ENCODE measurements at regions not wholly inside any gene's neighbourhood (a gene's known extent, or its start where the extent isn't known, plus 50 kb on each side); places are given as distances from the start of the nearest gene placed in this dataset.

DNA sequence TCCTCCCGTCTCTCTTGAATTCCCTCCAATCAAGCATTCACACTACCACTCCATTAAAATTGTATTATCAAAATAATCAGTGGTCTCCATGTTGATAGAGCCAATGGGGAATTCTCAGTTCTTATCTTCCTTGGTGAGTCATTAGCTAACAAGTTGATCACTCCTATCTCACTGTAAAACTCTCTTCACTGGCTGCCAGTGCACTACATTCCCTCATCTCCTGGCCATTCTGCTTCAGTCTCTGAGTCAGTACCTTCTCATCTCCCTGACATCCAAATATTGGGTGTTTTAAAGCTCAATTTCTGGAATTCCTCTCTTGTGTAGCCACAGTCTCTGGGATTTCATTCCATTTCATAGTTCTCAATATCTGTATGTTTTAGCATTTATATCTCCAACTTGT is 175.2 kb downstream of the ALDH1A2 start:
- H3K4ac ChIP-seq (ENCODE audit: low read depth, low read length): no peak overlapping the region
- H4K91ac ChIP-seq (ENCODE audit: insufficient read length, low read depth, low read length): no peak overlapping the region
- H3K4me3 Mint-ChIP-seq: no peak overlapping the region
- H3T11ph ChIP-seq (ENCODE audit: low read length): no peak overlapping the region
- no peaks in the 10 kb centered on the region for H3K9me3 Mint-ChIP-seq
- no peaks in the 10 kb centered on the region for H3K79me2 ChIP-seq (ENCODE audit: insufficient read depth, low read length)
- no peaks in the 10 kb centered on the region for H3K4me1 ChIP-seq (ENCODE audit: insufficient read depth, low read length)
- TF ChIP-seq, protein P1, sequence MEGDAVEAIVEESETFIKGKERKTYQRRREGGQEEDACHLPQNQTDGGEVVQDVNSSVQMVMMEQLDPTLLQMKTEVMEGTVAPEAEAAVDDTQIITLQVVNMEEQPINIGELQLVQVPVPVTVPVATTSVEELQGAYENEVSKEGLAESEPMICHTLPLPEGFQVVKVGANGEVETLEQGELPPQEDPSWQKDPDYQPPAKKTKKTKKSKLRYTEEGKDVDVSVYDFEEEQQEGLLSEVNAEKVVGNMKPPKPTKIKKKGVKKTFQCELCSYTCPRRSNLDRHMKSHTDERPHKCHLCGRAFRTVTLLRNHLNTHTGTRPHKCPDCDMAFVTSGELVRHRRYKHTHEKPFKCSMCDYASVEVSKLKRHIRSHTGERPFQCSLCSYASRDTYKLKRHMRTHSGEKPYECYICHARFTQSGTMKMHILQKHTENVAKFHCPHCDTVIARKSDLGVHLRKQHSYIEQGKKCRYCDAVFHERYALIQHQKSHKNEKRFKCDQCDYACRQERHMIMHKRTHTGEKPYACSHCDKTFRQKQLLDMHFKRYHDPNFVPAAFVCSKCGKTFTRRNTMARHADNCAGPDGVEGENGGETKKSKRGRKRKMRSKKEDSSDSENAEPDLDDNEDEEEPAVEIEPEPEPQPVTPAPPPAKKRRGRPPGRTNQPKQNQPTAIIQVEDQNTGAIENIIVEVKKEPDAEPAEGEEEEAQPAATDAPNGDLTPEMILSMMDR (conservative IDR thresholded peaks at IDR 0.05): no peak
- H2AK5ac ChIP-seq (ENCODE audit: insufficient read length, low read length): no peak overlapping the region
- H3K23me2 ChIP-seq (ENCODE audit: insufficient read length, low read depth, low read length, poor library complexity, severe bottlenecking): no peaks in the 10 kb centered on the region
- H3K27ac ChIP-seq (ENCODE audit: insufficient read length, low read depth, low read length): no peak overlapping the region
- H3K9me3 ChIP-seq (ENCODE audit: control insufficient read depth, low read depth, low read length): no peaks in the 10 kb centered on the region
- H2BK15ac ChIP-seq (ENCODE audit: low read depth, low read length): no peak overlapping the region
- no peak overlapping the region for H3K9ac ChIP-seq (ENCODE audit: extremely low read depth, insufficient read length, low read length)
- no peak overlapping the region for H2AFZ ChIP-seq (ENCODE audit: low read length)
- no peak overlapping the region for H3K18ac ChIP-seq (ENCODE audit: insufficient read length, low read depth, low read length)
- no peak overlapping the region for H3K27ac Mint-ChIP-seq
- H3K27me3 ChIP-seq (ENCODE audit: insufficient read depth, low read length): no peaks in the 10 kb centered on the region
- H4K20me1 ChIP-seq (ENCODE audit: control insufficient read depth, insufficient read depth, insufficient read length): no peaks in the 10 kb centered on the region
- no peaks in the 10 kb centered on the region for H3K4me1 Mint-ChIP-seq
- H4K5ac ChIP-seq (ENCODE audit: insufficient read length, low read depth, low read length): no peak overlapping the region
- no peaks in the 10 kb centered on the region; the same call in 1 of the 2 replicates for H3K27me3 Mint-ChIP-seq (ENCODE audit: low read depth)
- H2BK20ac ChIP-seq (ENCODE audit: low read depth, low read length, poor library complexity, severe bottlenecking): no peak overlapping the region
- no peak overlapping the region for H3K4me2 ChIP-seq (ENCODE audit: insufficient read depth, insufficient read length, low read length)
- no peak for DNase-seq
- H2BK12ac ChIP-seq (ENCODE audit: insufficient read length, low read depth, low read length): no peak overlapping the region
- no peaks in the 10 kb centered on the region for H3K36me3 Mint-ChIP-seq (ENCODE audit: insufficient read depth in 1 of 3, low read depth in 3 of 3)
- H3K79me1 ChIP-seq (ENCODE audit: insufficient read depth, low read depth, low read length, poor library complexity, severe bottlenecking): no peaks in the 10 kb centered on the region
- WGBS (ENCODE audit: extremely low coverage, insufficient read length, low lambda C conversion rate): no CpG with 5 or more reads among the region's 1 CpG
- no peak overlapping the region for H4K8ac ChIP-seq (replicated peaks; ENCODE audit: insufficient read length, low read depth, low read length)
- H2BK5ac ChIP-seq (ENCODE audit: insufficient read length, low read length): no peak overlapping the region
- no peak overlapping the region for H3K14ac ChIP-seq (ENCODE audit: insufficient read depth, low read length)
- no peak overlapping the region for H3K23ac ChIP-seq (ENCODE audit: insufficient read length, low read depth, low read length)
- H2BK120ac ChIP-seq (ENCODE audit: low read depth, low read length, poor library complexity, severe bottlenecking): no peak overlapping the region
- no peak overlapping the region for H3K56ac ChIP-seq (ENCODE audit: insufficient read length, low read depth, low read length)
